Endodermal cell (in vitro differentiated cells): ENCODE measurements at regions not wholly inside any gene's neighbourhood (a gene's known extent, or its start where the extent isn't known, plus 50 kb on each side); places are given as distances from the start of the nearest gene placed in this dataset.

Experiments used
- DNase-seq: peaks from one replicate; pipeline ENCODE4 v3.0.0-alpha.2; 2017
- H3K27ac ChIP-seq: 2 replicates; pipeline ENCODE4 v1.5.1; 2013; ENCODE audit warnings: mild to moderate bottlenecking, low read depth, low read length, moderate library complexity
- H3K27me3 ChIP-seq: 2 replicates; pipeline ENCODE4 v1.6.1; 2013; ENCODE audit warnings: mild to moderate bottlenecking, low read length, moderate library complexity; ENCODE audit not compliant: insufficient read depth, control insufficient read depth, poor library complexity, severe bottlenecking
- H3K36me3 ChIP-seq: 2 replicates; pipeline ENCODE4 v1.7.0; 2013; ENCODE audit warnings: mild to moderate bottlenecking, low read length, moderate library complexity; ENCODE audit not compliant: control insufficient read depth, insufficient read depth
- H3K4me1 ChIP-seq: one replicate; pipeline ENCODE4 v1.7.0; 2013; ENCODE audit warnings: low read length; ENCODE audit not compliant: control insufficient read depth, insufficient read depth
- H3K4me3 ChIP-seq: 2 replicates; pipeline ENCODE4 v1.5.1; 2013; ENCODE audit warnings: mild to moderate bottlenecking, low read length, moderate library complexity
- H3K9ac ChIP-seq: 2 replicates; pipeline ENCODE4 v1.6.1; 2013; ENCODE audit warnings: mild to moderate bottlenecking, low read length, moderate library complexity; ENCODE audit not compliant: poor library complexity, severe bottlenecking; ENCODE audit errors: extremely low read depth
- H3K9me3 ChIP-seq: 2 replicates; pipeline ENCODE4 v1.6.1; 2013; ENCODE audit warnings: mild to moderate bottlenecking, low read length, moderate library complexity; ENCODE audit not compliant: control insufficient read depth
- H3K27ac Mint-ChIP-seq: 2 replicates; pipeline ENCODE4 v1.8.0; 2020; ENCODE audit warnings: mixed read lengths
- H3K27me3 Mint-ChIP-seq: 2 replicates; pipeline ENCODE4 v1.8.0; 2021; ENCODE audit warnings: mild to moderate bottlenecking, mixed read lengths; ENCODE audit not compliant: insufficient read depth
- H3K36me3 Mint-ChIP-seq: 2 replicates; pipeline ENCODE4 v1.8.0; 2020; ENCODE audit warnings: low read depth, mixed read lengths
- H3K4me1 Mint-ChIP-seq: 2 replicates; pipeline ENCODE4 v1.8.0; 2020; ENCODE audit warnings: mixed read lengths
- H3K4me3 Mint-ChIP-seq: 2 replicates; pipeline ENCODE4 v1.8.0; 2020; ENCODE audit warnings: mild to moderate bottlenecking, moderate library complexity, mixed read lengths
- H3K9me3 Mint-ChIP-seq: 2 replicates; pipeline ENCODE4 v1.8.0; 2020; ENCODE audit warnings: mild to moderate bottlenecking, mixed read lengths
- WGBS, 2 experiments: methylation state at CpG; one replicate each; pipeline versions ENCODE4 v1.1.5 to v1.1.7; 2013; ENCODE audit warnings: missing lambda C conversion rate in 2 of 2, mixed read lengths in 1 of 2; ENCODE audit not compliant: insufficient coverage in 1 of 2, insufficient read length in 1 of 2; 5-methylcytosine and 5-hydroxymethylcytosine counted together
- TF ChIP-seq, protein P1 (sequence below): fragments of 200-600 bp; sonication (generic); conservative IDR thresholded peaks from 2 replicates; pipeline ENCODE4 v1.5.0; 2021; ENCODE audit warnings: antibody characterized with exemption, mild to moderate bottlenecking

DNA sequence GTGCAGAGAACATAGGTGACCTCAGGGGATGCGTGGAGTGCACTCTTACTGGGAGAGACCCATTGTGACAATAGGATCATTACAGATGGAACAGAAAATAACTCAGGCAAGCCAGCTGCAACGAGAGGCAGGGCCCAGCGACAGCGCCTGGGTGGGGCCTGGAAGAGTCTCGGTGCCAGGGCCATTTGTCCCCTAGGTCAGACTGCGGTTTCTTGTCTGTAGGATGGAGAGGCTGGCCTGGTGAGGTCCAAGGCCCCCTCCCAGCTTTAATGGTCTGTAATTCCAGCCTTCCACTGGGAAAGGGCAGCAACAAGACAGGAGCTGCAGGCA lies 208.6 kb upstream of the APCDD1 start:
- Histone ChIP-seq H3K4me3 (no peak overlapping the region), H3K27me3 (no peaks in the 10 kb centered on the region), H3K9me3 (no peaks in the 10 kb centered on the region), H3K4me1 (peaks cover 9% of the 10 kb centered on the region), H3K27ac (no peak overlapping the region), H3K36me3 (no peaks in the 10 kb centered on the region), H3K9ac (no peak overlapping the region)
- 95 to 97% methylated on average over 6 of the region's 6 CpGs for WGBS, 2 experiments
- Mint-ChIP-seq H3K4me1 (peaks cover 31% of the 10 kb centered on the region), H3K27me3 (peaks cover 3% of the 10 kb centered on the region), H3K4me3 (no peak overlapping the region), H3K9me3 (no peaks in the 10 kb centered on the region), H3K27ac (no peak overlapping the region), H3K36me3 (no peaks in the 10 kb centered on the region)
- TF ChIP-seq, protein P1, sequence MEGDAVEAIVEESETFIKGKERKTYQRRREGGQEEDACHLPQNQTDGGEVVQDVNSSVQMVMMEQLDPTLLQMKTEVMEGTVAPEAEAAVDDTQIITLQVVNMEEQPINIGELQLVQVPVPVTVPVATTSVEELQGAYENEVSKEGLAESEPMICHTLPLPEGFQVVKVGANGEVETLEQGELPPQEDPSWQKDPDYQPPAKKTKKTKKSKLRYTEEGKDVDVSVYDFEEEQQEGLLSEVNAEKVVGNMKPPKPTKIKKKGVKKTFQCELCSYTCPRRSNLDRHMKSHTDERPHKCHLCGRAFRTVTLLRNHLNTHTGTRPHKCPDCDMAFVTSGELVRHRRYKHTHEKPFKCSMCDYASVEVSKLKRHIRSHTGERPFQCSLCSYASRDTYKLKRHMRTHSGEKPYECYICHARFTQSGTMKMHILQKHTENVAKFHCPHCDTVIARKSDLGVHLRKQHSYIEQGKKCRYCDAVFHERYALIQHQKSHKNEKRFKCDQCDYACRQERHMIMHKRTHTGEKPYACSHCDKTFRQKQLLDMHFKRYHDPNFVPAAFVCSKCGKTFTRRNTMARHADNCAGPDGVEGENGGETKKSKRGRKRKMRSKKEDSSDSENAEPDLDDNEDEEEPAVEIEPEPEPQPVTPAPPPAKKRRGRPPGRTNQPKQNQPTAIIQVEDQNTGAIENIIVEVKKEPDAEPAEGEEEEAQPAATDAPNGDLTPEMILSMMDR, result no peak
- DNase-seq, result no peak

DNA sequence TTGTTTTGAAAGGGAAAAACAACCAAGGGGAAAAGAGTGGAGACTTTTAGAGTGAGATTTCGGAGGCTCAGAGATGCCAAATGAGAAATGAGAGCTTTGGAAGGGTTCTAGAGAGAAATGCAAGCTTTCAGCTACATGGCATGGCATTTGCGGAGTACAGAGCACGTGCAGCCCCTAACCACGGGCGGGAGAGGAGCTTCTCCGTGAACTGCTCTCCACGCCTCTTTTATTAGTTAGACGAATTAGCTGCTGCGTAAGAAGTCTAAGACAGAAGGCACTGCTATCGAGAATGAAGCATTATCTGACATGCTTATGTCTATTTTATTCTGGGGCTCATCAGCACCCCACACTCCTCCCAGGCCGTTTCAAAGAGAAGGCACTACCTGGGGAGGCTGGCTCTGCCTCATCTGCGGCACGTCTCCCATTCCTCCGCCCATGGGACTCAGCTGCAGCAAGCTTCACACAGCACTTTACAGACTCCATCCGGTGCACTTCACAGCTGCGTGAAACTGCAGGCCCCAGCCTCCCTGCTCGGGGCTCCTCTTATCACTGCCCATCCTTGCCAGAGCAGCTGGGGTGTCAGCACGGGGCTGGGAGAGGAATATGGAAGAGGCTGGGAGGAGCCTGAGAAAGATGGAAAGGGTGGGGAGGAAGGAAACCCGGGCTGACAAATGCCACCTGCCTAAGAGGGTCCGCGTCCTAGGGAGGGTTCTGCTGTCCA lies 207.3 kb upstream of the APCDD1 start:
- no peak overlapping the region for H3K27ac Mint-ChIP-seq
- H3K36me3 Mint-ChIP-seq, result no peaks in the 10 kb centered on the region
- no peak overlapping the region for H3K4me3 ChIP-seq
- H3K4me1 Mint-ChIP-seq, result peaks cover 22% of the 10 kb centered on the region
- peaks cover 9% of the 10 kb centered on the region for H3K4me1 ChIP-seq
- H3K36me3 ChIP-seq, result no peaks in the 10 kb centered on the region
- H3K27ac ChIP-seq, result no peak overlapping the region
- H3K27me3 Mint-ChIP-seq, result peaks cover 3% of the 10 kb centered on the region
- no peak overlapping the region for H3K9ac ChIP-seq
- DNase-seq, result no peak
- TF ChIP-seq, protein P1, result no peak
- no peaks in the 10 kb centered on the region for H3K9me3 Mint-ChIP-seq
- no peaks in the 10 kb centered on the region for H3K9me3 ChIP-seq
- 89 to 92% methylated on average over 16 to 21 of the region's 21 CpGs for WGBS, 2 experiments
- H3K27me3 ChIP-seq, result no peaks in the 10 kb centered on the region
- no peak overlapping the region for H3K4me3 Mint-ChIP-seq

DNA sequence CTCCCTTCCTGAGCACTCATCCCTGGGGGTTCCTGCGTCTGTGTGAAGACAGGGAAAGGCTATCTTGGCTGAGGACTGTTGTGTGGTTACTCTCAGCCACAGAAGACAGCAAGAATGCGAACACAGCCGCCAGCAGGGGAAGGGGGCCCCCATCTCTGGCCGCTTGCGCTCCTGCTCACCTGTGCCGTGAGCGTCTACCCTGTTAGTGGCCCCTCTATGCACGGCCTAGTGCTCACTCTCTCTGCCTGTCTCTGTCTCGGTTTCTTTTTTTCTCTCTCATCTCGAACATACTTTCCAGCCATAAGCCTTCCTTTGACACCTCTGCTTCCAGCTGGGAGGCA lies 206.7 kb upstream of the APCDD1 start:
- H3K27ac ChIP-seq, result no peak overlapping the region
- Mint-ChIP-seq H3K27me3 (peaks cover 3% of the 10 kb centered on the region), H3K4me1 (peaks cover 17% of the 10 kb centered on the region), H3K36me3 (no peaks in the 10 kb centered on the region), H3K4me3 (no peak overlapping the region), H3K27ac (no peak overlapping the region), H3K9me3 (no peaks in the 10 kb centered on the region)
- TF ChIP-seq, protein P1, result no peak
- H3K4me3 ChIP-seq, result no peak overlapping the region
- H3K9ac ChIP-seq, result no peak overlapping the region
- H3K36me3 ChIP-seq, result no peaks in the 10 kb centered on the region
- no peaks in the 10 kb centered on the region for H3K9me3 ChIP-seq
- 82 to 92% methylated on average over 7 to 10 of the region's 10 CpGs for WGBS, 2 experiments
- peaks cover 9% of the 10 kb centered on the region for H3K4me1 ChIP-seq
- no peak for DNase-seq
- no peaks in the 10 kb centered on the region for H3K27me3 ChIP-seq
